NCI-H2227 (cell line): ENCODE measurements at regions not wholly inside any gene's neighbourhood (a gene's known extent, or its start where the extent isn't known, plus 50 kb on each side); places are given as distances from the start of the nearest gene placed in this dataset.
"Not testable (repeated sequence)": the region's sequence is repeated elsewhere in the genome, so short reads cannot be mapped to it uniquely, and the experiment has no call there.

Source experiments
- DNase-seq: peaks from one replicate; lab custom pipeline; 2025; ENCODE audit not compliant: unreplicated experiment; lab: John Stamatoyannopoulos, UW

- DNase-seq, result no peak
These were observed 462.1 kb upstream of the GRAMD2B start for GRCh38 chr5:125961150-125961549.

- no peak for DNase-seq
These were observed 457.6 kb upstream of the GRAMD2B start for GRCh38 chr5:125965577-125965976.

GRCh38 chr5:125967576-125967975 is 455.6 kb upstream of the GRAMD2B start:
- DNase-seq, result no peak

GRCh38 chr5:125969011-125969813 is 454.0 kb upstream of the GRAMD2B start:
- no peak for DNase-seq

GRCh38 chr5:125969814-125970171 is 453.4 kb upstream of the GRAMD2B start:
- no peak for DNase-seq

- DNase-seq, result no peak
These were observed 452.4 kb upstream of the GRAMD2B start for GRCh38 chr5:125970631-125971307.

GRCh38 chr5:125972706-125973105 is 450.5 kb upstream of the GRAMD2B start:
- no peak for DNase-seq

- no peak for DNase-seq
These were observed 448.5 kb upstream of the GRAMD2B start for GRCh38 chr5:125974679-125975078.

- no peak for DNase-seq
These were observed 446.7 kb upstream of the GRAMD2B start for GRCh38 chr5:125976421-125977000.

- no peak for DNase-seq
These were observed 445.2 kb upstream of the GRAMD2B start for GRCh38 chr5:125978015-125978414.

- no peak for DNase-seq
These were observed 443.6 kb upstream of the GRAMD2B start for GRCh38 chr5:125979636-125980035.

- no peak for DNase-seq
These were observed 442.2 kb upstream of the GRAMD2B start for GRCh38 chr5:125981016-125981415.

GRCh38 chr5:125987677-125988255 is 435.4 kb upstream of the GRAMD2B start:
- DNase-seq, result no peak

GRCh38 chr5:125992050-125992449 is 431.2 kb upstream of the GRAMD2B start:
- no peak for DNase-seq

- DNase-seq, result not testable (repeated sequence)
These were observed 423.8 kb upstream of the GRAMD2B start for GRCh38 chr5:125999271-126000030.

GRCh38 chr5:126000507-126000906 is 422.7 kb upstream of the GRAMD2B start:
- DNase-seq, result peak; percentile 57

GRCh38 chr5:126002222-126002897 is 420.8 kb upstream of the GRAMD2B start:
- DNase-seq, result no peak

- no peak for DNase-seq
These were observed 419.9 kb upstream of the GRAMD2B start for GRCh38 chr5:126003309-126003708.

- no peak for DNase-seq
These were observed 418.6 kb upstream of the GRAMD2B start for GRCh38 chr5:126004636-126005035.

GRCh38 chr5:126007841-126008240 is 415.4 kb upstream of the GRAMD2B start:
- no peak for DNase-seq

- DNase-seq, result no peak
These were observed 413.6 kb upstream of the GRAMD2B start for GRCh38 chr5:126009566-126009965.
